ENCODE measurements at regions not wholly inside any gene's neighbourhood (a gene's known extent, or its start where the extent isn't known, plus 50 kb on each side); places are given as distances from the start of the nearest gene placed in this dataset.

DNA sequence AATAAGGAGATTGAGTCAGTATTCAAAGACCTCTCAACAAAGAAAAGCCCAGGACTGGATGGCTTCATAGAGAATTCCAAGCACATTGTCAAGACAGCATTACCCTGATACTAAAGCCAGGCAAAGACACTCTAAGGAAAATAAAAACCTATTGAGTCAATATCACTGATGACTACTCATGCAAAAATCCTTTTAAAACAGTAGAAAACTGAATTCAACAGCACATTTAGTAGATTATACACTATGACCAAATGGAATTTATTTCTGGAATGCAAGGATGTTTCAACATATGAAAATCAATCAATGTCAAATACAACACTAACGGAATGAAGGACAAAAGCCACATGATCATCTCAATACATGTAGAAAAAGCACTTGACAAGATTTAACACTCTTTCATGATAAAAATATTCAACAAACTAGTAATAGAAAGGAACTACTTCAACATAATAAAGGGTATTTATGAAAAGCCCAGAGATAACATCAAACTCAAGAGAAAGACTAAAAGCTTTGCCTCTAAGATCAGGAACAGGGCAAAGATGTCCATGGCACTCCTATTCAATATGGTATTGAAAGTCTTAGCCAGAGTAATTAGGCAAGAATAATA lies 633.3 kb downstream of the ANKRD50 start:
- TF ChIP-seq, protein P1, sequence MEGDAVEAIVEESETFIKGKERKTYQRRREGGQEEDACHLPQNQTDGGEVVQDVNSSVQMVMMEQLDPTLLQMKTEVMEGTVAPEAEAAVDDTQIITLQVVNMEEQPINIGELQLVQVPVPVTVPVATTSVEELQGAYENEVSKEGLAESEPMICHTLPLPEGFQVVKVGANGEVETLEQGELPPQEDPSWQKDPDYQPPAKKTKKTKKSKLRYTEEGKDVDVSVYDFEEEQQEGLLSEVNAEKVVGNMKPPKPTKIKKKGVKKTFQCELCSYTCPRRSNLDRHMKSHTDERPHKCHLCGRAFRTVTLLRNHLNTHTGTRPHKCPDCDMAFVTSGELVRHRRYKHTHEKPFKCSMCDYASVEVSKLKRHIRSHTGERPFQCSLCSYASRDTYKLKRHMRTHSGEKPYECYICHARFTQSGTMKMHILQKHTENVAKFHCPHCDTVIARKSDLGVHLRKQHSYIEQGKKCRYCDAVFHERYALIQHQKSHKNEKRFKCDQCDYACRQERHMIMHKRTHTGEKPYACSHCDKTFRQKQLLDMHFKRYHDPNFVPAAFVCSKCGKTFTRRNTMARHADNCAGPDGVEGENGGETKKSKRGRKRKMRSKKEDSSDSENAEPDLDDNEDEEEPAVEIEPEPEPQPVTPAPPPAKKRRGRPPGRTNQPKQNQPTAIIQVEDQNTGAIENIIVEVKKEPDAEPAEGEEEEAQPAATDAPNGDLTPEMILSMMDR (IDR thresholded peaks at IDR 0.05) = no peak
- no peak for TF ChIP-seq ZFX (IDR thresholded peaks at IDR 0.05; ENCODE audit: borderline replicate concordance)

All from 22Rv1 (cell line).